ENCODE measurements at regions not wholly inside any gene's neighbourhood (a gene's known extent, or its start where the extent isn't known, plus 50 kb on each side); places are given as distances from the start of the nearest gene placed in this dataset.
"Not testable (repeated sequence)": the region's sequence is repeated elsewhere in the genome, so short reads cannot be mapped to it uniquely, and the experiment has no call there.

- DNase-seq = no peak
Measured at GRCh38 chr5:159657298-159657697, 259.0 kb upstream of the ADRA1B start.

GRCh38 chr5:159657771-159658170 lies 258.5 kb upstream of the ADRA1B start:
- DNase-seq = no peak

DNA sequence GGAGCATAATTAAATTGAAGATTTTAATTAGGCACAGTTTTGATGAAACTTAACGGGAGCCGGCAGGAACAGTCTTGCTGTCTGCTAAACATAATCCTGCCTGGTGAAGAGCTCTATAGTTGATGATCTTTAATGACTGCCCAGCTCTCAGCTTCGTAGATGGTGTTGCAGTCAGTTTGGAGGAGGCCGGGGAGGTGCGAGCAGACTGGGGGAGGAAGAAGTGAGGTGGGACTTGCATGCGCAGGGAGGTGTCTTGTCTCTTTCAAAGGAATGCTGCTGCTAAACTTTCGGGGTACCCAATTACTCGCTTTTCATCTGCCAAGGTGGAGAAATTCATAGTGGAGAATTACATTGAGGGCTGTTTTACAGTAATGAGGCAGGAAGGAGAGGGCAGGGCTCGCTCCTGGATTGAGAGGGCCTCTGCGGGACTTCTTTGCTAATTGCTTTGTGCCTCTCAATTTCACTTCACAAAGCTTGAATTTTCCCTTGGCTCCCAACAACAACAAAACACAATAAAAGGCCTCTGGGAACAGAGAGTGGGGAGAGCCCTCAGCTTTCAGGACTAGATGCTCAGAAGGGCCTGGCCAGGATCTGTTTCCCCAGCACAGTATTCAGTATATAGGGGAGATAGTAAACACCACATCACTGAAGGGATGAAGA lies 257.9 kb upstream of the ADRA1B start:
- DNase-seq = no peak

- no peak for DNase-seq
Measured at GRCh38 chr5:159660401-159660800, 255.9 kb upstream of the ADRA1B start.

GRCh38 chr5:159663986-159664385 lies 252.3 kb upstream of the ADRA1B start:
- no peak for DNase-seq

GRCh38 chr5:159667286-159667685 lies 249.0 kb upstream of the ADRA1B start:
- no peak for DNase-seq

DNA sequence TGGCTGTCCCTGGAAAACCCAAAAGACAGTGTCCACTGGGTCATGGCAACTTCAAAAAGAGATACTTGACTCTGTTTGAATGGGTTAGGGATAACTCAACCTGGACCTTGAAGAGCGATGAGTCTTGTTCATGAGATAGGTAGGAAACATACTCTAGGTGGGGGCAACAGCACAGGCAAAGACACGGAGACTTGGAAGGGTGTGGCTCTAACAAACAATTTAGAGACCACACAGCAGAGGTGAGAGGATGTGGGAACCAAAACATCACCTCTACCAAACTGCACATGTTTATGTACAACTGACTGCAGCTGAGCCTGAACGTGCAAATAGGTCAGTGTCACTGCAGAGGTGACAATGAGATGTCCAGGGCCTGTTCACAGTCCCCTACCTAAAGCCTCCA lies 247.7 kb upstream of the ADRA1B start:
- DNase-seq = no peak

DNA sequence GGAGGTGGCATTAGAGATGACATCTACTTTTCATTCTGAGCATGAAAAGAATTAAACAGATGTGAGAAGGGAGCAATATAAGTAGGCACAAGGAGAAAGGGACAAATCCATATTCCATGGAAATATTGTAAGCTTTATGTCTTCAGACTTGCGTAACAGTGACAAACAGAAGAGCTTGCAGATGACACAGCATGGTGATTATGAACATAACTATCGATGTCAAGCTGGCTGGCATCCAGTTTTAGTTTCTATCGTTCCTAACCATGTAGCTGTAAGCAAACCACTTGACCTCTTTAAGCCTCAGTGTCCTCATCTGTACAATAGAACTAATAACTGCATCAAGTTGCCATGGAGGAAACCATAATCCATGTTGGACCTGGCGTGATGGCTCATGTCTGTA lies 246.7 kb upstream of the ADRA1B start:
- DNase-seq = no peak

GRCh38 chr5:159671886-159672285 lies 244.4 kb upstream of the ADRA1B start:
- DNase-seq = no peak

- no peak for DNase-seq
Measured at GRCh38 chr5:159673538-159673937, 242.7 kb upstream of the ADRA1B start.

DNA sequence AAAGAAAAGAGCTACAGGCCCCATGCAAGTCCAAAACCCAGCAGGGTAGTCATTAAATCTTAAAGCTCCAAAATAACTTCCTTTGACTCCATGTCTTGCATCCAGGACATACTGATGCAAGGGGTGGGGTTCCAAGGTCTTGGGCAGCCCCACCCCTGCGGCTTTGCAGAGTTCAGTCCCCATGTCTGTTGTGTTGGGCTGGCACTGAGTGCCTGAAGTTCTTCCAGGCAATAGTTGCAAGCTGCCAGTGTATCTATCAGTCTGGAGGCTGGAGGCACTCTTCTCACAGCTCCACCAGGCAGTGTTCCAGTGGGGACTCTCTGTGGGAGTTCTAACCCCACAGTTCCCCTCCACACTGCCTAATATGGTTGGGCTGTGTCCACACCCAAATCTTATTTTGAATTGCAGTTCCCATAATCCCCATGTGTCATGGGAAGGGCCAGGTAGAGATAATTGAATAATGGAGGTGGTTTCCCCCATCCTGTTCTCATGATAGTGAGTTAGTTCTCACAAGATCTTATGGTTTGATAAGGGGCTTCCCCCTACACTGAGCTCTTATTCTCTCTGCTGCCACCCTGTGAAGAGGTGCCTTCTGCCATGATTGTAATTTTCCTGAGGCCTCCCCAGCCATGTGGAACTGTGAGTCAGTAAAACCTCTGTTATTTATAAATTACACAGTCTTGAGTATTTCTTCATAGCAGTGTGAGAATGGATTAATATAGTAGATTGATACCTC lies 237.5 kb upstream of the ADRA1B start:
- DNase-seq = no peak

- DNase-seq = no peak
Measured at GRCh38 chr5:159680095-159680494, 236.2 kb upstream of the ADRA1B start.

DNA sequence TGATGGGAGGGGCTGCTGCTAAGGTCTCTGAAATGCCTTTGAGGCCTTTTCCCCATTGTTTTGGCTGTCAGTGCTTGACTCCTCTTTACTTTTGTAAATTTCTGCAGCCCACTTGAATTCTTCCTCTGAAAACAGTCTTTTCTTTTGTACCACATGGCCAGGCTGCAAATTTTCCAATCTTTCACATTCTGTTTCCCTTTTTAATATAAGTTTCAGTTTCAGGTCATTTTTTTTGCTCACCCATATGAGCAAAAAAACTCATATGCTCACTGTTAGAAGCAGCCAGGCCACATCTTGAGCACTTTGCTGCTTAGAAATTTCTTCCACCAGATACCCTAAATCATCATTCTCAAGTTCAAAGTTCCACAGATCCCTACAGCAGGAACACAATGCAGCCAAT lies 234.6 kb upstream of the ADRA1B start:
- no peak for DNase-seq

GRCh38 chr5:159682623-159683022 lies 233.7 kb upstream of the ADRA1B start:
- DNase-seq = no peak

DNA sequence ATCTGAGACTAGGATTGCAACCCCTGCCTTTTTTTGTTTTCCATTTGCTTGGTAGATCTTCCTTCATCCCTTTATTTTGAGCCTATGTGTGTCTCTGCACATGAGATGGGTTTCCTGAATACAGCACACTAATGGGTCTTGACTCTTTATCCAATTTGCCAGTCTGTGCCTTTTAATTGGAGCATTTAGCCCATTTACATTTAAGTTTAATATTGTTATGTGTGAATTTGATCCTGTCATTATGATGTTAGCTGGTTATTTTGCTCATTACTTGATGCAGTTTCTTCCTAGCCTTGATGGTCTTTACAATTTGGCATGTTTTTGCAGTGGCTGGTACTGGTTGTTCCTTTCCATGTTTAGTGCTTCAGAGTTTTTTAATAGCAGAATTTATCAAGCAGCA lies 228.4 kb upstream of the ADRA1B start:
- DNase-seq = not testable (repeated sequence)

GRCh38 chr5:159695741-159696294 lies 220.5 kb upstream of the ADRA1B start:
- DNase-seq = no peak

GRCh38 chr5:159697530-159697929 lies 218.8 kb upstream of the ADRA1B start:
- no peak for DNase-seq

DNA sequence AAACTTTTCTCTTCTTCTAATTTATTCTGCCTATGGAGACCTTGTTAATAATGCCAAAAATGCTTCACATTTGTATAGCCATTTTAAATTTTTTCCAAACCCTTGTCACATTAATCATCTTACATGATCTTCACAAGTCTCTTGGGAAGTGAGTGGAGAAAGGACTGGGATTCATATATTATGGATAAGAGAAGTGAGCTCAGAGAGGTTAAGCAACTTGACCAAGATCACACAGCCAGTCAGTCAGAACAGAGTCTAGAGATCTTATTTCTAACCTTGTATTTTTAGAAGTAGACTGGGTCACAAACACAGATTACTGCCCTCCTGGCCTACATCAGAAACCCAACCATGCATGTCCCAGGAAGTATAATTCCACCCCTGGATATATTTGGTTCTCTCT lies 218.0 kb upstream of the ADRA1B start:
- no peak for DNase-seq

GRCh38 chr5:159700016-159700415 lies 216.3 kb upstream of the ADRA1B start:
- no peak for DNase-seq

GRCh38 chr5:159702301-159702700 lies 214.0 kb upstream of the ADRA1B start:
- DNase-seq = no peak

GRCh38 chr5:159702826-159703225 lies 213.5 kb upstream of the ADRA1B start:
- DNase-seq = no peak

DNA sequence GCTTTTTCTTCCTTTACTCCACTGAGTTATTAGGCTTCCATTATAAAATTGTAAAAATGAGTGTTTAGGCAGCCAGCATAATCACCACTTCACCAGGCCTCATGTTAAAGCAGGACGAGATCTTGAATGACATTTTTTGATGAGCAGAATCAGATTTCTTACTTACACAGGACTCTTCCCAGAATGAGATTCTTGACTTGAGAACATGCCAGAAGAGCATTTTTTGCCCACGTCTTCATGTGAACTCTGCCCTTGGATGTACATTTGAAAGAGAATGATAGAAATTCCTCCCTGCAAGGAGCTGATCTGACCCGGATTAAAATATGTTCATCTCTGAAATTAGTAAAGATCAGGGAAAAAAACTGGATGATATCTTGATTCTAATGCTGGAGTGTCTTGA lies 212.1 kb upstream of the ADRA1B start:
- DNase-seq = no peak

- DNase-seq = no peak
Measured at GRCh38 chr5:159705948-159706347, 210.3 kb upstream of the ADRA1B start.

- no peak for DNase-seq
Measured at GRCh38 chr5:159708090-159708489, 208.2 kb upstream of the ADRA1B start.

DNA sequence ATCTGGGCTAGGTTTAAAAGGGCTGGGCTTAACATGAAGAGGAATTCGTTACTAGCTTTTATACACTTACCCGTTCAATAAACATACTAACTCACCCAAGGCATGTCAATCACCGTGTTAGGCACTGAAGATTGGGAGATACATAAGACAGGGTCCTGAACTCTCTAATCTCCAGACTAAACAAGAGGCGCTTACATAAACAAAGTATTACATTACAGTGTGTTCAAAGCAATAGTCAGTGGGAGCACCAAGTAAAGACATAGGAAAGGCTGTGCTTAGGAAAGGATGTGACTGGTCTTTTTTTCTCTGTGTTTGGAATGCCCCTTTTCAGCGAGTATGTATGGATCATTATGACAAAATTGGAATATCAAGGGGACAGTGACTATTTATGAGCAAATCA lies 203.6 kb upstream of the ADRA1B start:
- DNase-seq = no peak
